MM.1S (cell line): ENCODE measurements at regions not wholly inside any gene's neighbourhood (a gene's known extent, or its start where the extent isn't known, plus 50 kb on each side); places are given as distances from the start of the nearest gene placed in this dataset.

Source experiments
- DNase-seq: peaks from one replicate; pipeline ENCODE4 v3.0.0-alpha.2; 2015
- H2AFZ ChIP-seq: fragments of 300-600 bp; sonication (generic); 2 replicates; pipeline ENCODE4 v1.6.0; 2016; ENCODE audit warnings: antibody characterized with exemption, low read length
- H3F3A ChIP-seq: fragments of 300-600 bp; sonication (generic); 2 replicates; pipeline ENCODE4 v1.6.1; 2016; ENCODE audit warnings: mild to moderate bottlenecking, antibody characterized with exemption, low read length, moderate library complexity, mixed read lengths; ENCODE audit not compliant: insufficient read depth
- H3K27ac ChIP-seq: fragments of 300-600 bp; sonication (generic); 2 replicates; pipeline ENCODE4 v1.5.1; 2016; ENCODE audit warnings: mild to moderate bottlenecking, low read length
- H3K27me3 ChIP-seq: fragments of 300-600 bp; sonication (generic); replicated peaks from 2 replicates; pipeline ENCODE4 v1.6.0; 2016; ENCODE audit warnings: low read length; ENCODE audit not compliant: insufficient read depth
- H3K36me3 ChIP-seq: fragments of 300-600 bp; sonication (generic); replicated peaks from 2 replicates; pipeline ENCODE4 v1.6.1; 2016; ENCODE audit warnings: mild to moderate bottlenecking, low read length, mixed read lengths; ENCODE audit not compliant: insufficient read depth
- H3K4me1 ChIP-seq: fragments of 300-600 bp; sonication (generic); 2 replicates; pipeline ENCODE4 v1.6.1; 2016; ENCODE audit warnings: low read length, mixed read lengths
- H3K4me2 ChIP-seq: fragments of 300-600 bp; sonication (generic); 2 replicates; pipeline ENCODE4 v1.6.0; 2016; ENCODE audit warnings: low read depth, low read length
- H3K4me3 ChIP-seq: fragments of 300-600 bp; sonication (generic); 2 replicates; pipeline ENCODE4 v1.5.1; 2016; ENCODE audit warnings: low read length, mixed read lengths
- H3K79me2 ChIP-seq: fragments of 300-600 bp; sonication (generic); 2 replicates; pipeline ENCODE4 v1.6.1; 2016; ENCODE audit warnings: mixed run types, low read length, mixed read lengths
- H3K9ac ChIP-seq: fragments of 300-600 bp; sonication (generic); 2 replicates; pipeline ENCODE4 v1.6.1; 2016; ENCODE audit warnings: low read length, mixed read lengths
- H3K9me2 ChIP-seq: fragments of 300-600 bp; sonication (generic); replicated peaks from 2 replicates; pipeline ENCODE4 v1.6.1; 2016; ENCODE audit warnings: mild to moderate bottlenecking, low read length, mixed read lengths; ENCODE audit not compliant: insufficient read depth
- H3K9me3 ChIP-seq: fragments of 300-600 bp; sonication (generic); replicated peaks from 2 replicates; pipeline ENCODE4 v1.6.1; 2016; ENCODE audit warnings: mild to moderate bottlenecking, low read length, mixed read lengths; ENCODE audit not compliant: insufficient read depth
- H4K20me1 ChIP-seq: fragments of 300-600 bp; sonication (generic); 2 replicates; pipeline ENCODE4 v1.6.1; 2016; ENCODE audit warnings: mild to moderate bottlenecking, low read length, moderate library complexity, mixed read lengths; ENCODE audit not compliant: insufficient read depth
- EZH2 ChIP-seq: fragments of 300-600 bp; sonication (generic); optimal IDR thresholded peaks from 2 replicates; pipeline ENCODE3; 2017; ENCODE audit warnings: low read depth, mild to moderate bottlenecking, antibody characterized with exemption, low read length, mixed read lengths
- EZH2phosphoT487 ChIP-seq: fragments of 300-600 bp; sonication (generic); IDR thresholded peaks from 2 replicates; pipeline ENCODE4 v1.6.1; 2018; ENCODE audit warnings: antibody characterized with exemption, low read length
- TF ChIP-seq, protein P1 (sequence below): fragments of 300-600 bp; sonication (generic); IDR thresholded peaks from 2 replicates; pipeline ENCODE4 v1.5.1; 2016; ENCODE audit warnings: antibody characterized with exemption, low read length, mixed read lengths

DNA sequence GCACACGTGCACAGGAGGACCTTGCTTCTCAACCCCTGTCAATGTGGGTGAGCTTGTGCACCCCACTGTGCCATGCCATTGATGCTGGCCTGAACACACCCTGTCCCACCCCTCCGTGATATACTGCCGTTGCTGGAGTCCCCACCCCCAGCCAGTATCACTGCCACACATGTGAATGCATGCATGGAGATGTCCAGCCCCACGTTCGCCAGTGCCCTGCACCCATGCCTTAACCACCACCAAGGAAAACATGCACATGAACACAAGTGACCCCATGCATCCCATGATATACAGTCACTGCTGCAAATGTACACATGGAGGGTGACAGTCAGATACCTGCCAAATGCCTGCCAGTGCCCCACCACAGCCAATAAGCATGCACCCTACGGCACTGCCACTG lies 692.5 kb upstream of the ZWINT start:
- Histone ChIP-seq H3K9me2 (no peaks in the 10 kb centered on the region), H3K27me3 (no peaks in the 10 kb centered on the region), H3K4me1 (no peaks in the 10 kb centered on the region), H3K4me3 (no peak overlapping the region), H3K9ac (no peak overlapping the region), H3K4me2 (no peak overlapping the region), H3K79me2 (no peaks in the 10 kb centered on the region), H2AFZ (no peak overlapping the region), H3K36me3 (no peaks in the 10 kb centered on the region), H4K20me1 (no peaks in the 10 kb centered on the region), H3K9me3 (no peaks in the 10 kb centered on the region), H3F3A (no peaks in the 10 kb centered on the region), H3K27ac (no peak overlapping the region)
- no peak for DNase-seq
- no peak for TF ChIP-seq EZH2
- TF ChIP-seq, protein P1, sequence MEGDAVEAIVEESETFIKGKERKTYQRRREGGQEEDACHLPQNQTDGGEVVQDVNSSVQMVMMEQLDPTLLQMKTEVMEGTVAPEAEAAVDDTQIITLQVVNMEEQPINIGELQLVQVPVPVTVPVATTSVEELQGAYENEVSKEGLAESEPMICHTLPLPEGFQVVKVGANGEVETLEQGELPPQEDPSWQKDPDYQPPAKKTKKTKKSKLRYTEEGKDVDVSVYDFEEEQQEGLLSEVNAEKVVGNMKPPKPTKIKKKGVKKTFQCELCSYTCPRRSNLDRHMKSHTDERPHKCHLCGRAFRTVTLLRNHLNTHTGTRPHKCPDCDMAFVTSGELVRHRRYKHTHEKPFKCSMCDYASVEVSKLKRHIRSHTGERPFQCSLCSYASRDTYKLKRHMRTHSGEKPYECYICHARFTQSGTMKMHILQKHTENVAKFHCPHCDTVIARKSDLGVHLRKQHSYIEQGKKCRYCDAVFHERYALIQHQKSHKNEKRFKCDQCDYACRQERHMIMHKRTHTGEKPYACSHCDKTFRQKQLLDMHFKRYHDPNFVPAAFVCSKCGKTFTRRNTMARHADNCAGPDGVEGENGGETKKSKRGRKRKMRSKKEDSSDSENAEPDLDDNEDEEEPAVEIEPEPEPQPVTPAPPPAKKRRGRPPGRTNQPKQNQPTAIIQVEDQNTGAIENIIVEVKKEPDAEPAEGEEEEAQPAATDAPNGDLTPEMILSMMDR, result no peak
- no peak for TF ChIP-seq EZH2phosphoT487

DNA sequence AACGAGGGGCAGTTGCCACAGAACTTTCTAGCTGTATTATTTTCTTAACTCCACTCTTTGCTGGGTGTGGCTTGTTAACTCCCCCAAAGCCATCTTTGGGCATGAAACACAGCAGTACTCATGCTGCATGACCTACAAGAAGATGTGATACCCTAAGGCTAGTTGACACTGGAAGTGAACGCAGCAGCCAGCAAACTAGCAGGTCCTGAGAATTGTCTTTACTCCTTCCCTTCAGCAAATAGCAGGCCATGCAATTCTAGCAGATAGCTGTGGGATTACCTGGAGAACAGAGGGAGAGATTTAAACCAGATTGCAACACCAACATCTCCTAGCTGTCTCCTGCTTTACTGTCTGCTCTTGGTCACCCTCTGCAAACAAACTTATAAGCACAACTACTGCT lies 688.0 kb upstream of the ZWINT start:
- no peak for DNase-seq
- Histone ChIP-seq H3K27ac (no peak overlapping the region), H3K9ac (no peak overlapping the region), H4K20me1 (no peaks in the 10 kb centered on the region), H3K36me3 (no peaks in the 10 kb centered on the region), H3K4me2 (no peak overlapping the region), H3K9me3 (no peaks in the 10 kb centered on the region), H3K79me2 (no peaks in the 10 kb centered on the region), H3K9me2 (no peaks in the 10 kb centered on the region), H2AFZ (no peak overlapping the region), H3F3A (no peaks in the 10 kb centered on the region), H3K4me3 (no peak overlapping the region), H3K27me3 (no peaks in the 10 kb centered on the region), H3K4me1 (no peaks in the 10 kb centered on the region)
- TF ChIP-seq EZH2phosphoT487 (no peak), EZH2 (no peak)
- TF ChIP-seq, protein P1, result no peak

DNA sequence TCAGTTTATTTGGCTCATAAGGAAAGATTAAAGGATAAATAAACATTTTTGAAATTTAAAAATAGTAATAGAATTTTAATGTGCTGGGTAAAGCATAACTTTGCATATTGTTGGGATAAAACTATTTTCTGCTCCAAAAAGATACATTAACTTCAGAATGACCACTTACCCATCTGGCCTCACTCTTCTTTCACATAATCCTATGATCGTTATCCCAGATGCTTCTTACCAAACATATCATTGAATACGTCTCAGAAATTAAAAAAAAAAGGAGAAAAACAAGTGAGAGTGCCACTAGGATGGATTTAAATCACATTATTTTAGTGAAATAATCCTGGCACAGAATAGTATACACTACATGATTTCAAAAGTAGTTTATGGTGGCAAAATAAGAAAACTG lies 677.5 kb upstream of the ZWINT start:
- no peaks in the 10 kb centered on the region for H3K9me3 ChIP-seq
- H3K27me3 ChIP-seq, result no peaks in the 10 kb centered on the region
- DNase-seq, result no peak
- H3K9ac ChIP-seq, result no peak overlapping the region
- H3K4me3 ChIP-seq, result no peak overlapping the region
- H3K4me1 ChIP-seq, result no peaks in the 10 kb centered on the region
- H3K27ac ChIP-seq, result no peak overlapping the region
- no peaks in the 10 kb centered on the region for H3K9me2 ChIP-seq
- TF ChIP-seq EZH2 (no peak), EZH2phosphoT487 (no peak)
- TF ChIP-seq, protein P1, result no peak
- H4K20me1 ChIP-seq, result no peaks in the 10 kb centered on the region
- no peak overlapping the region for H3K4me2 ChIP-seq
- no peak overlapping the region for H2AFZ ChIP-seq
- no peaks in the 10 kb centered on the region for H3F3A ChIP-seq
- no peaks in the 10 kb centered on the region for H3K79me2 ChIP-seq
- H3K36me3 ChIP-seq, result no peaks in the 10 kb centered on the region
